NB4 (cell line): ENCODE measurements at regions not wholly inside any gene's neighbourhood (a gene's known extent, or its start where the extent isn't known, plus 50 kb on each side); places are given as distances from the start of the nearest gene placed in this dataset.
"Not testable (repeated sequence)": the region's sequence is repeated elsewhere in the genome, so short reads cannot be mapped to it uniquely, and the experiment has no call there.

Experiments used
- POLR2A ChIP-seq: IDR thresholded peaks from 2 replicates; pipeline ENCODE4 v1.6.1; 2011; ENCODE audit warnings: mild to moderate bottlenecking; ENCODE audit not compliant: insufficient read length; ENCODE audit errors: extremely low read depth
- TF ChIP-seq, protein P1 (sequence below): IDR thresholded peaks from one replicate; pipeline ENCODE4 v1.5.1; 2012; ENCODE audit warnings: low read depth, low read length
- TF ChIP-seq, protein P2 (sequence below): IDR thresholded peaks from 2 replicates; pipeline ENCODE4 v1.6.1; 2011; ENCODE audit warnings: low read depth, low read length

GRCh38 chr10:38362514-38362913, 268.4 kb downstream of the ZNF37A start:
- TF ChIP-seq, protein P1, sequence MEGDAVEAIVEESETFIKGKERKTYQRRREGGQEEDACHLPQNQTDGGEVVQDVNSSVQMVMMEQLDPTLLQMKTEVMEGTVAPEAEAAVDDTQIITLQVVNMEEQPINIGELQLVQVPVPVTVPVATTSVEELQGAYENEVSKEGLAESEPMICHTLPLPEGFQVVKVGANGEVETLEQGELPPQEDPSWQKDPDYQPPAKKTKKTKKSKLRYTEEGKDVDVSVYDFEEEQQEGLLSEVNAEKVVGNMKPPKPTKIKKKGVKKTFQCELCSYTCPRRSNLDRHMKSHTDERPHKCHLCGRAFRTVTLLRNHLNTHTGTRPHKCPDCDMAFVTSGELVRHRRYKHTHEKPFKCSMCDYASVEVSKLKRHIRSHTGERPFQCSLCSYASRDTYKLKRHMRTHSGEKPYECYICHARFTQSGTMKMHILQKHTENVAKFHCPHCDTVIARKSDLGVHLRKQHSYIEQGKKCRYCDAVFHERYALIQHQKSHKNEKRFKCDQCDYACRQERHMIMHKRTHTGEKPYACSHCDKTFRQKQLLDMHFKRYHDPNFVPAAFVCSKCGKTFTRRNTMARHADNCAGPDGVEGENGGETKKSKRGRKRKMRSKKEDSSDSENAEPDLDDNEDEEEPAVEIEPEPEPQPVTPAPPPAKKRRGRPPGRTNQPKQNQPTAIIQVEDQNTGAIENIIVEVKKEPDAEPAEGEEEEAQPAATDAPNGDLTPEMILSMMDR, result not testable (repeated sequence)
- TF ChIP-seq, protein P2, sequence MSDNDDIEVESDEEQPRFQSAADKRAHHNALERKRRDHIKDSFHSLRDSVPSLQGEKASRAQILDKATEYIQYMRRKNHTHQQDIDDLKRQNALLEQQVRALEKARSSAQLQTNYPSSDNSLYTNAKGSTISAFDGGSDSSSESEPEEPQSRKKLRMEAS, result not testable (repeated sequence)
- TF ChIP-seq POLR2A, result not testable (repeated sequence)
